ENCODE measurements at regions not wholly inside any gene's neighbourhood (a gene's known extent, or its start where the extent isn't known, plus 50 kb on each side); places are given as distances from the start of the nearest gene placed in this dataset.

GRCh38 chr10:2128991-2129390 is 391.7 kb upstream of the ADARB2 start:
- no peak for DNase-seq

- DNase-seq = no peak
Observed at GRCh38 chr10:2124135-2124534, 386.8 kb upstream of the ADARB2 start.

GRCh38 chr10:2122431-2123124 is 385.3 kb upstream of the ADARB2 start:
- no peak for DNase-seq

- no peak for DNase-seq
Observed at GRCh38 chr10:2121929-2122328, 384.6 kb upstream of the ADARB2 start.

GRCh38 chr10:2121315-2121714 is 384.0 kb upstream of the ADARB2 start:
- DNase-seq = no peak

- DNase-seq = no peak
Observed at GRCh38 chr10:2120746-2121145, 383.4 kb upstream of the ADARB2 start.

GRCh38 chr10:2119316-2119715 is 382.0 kb upstream of the ADARB2 start:
- no peak for DNase-seq

GRCh38 chr10:2118201-2118600 is 380.9 kb upstream of the ADARB2 start:
- DNase-seq = no peak

- DNase-seq = no peak
Observed at GRCh38 chr10:2117641-2118040, 380.3 kb upstream of the ADARB2 start.

- no peak for DNase-seq
Observed at GRCh38 chr10:2111965-2112364, 374.6 kb upstream of the ADARB2 start.

GRCh38 chr10:2108496-2108895 is 371.2 kb upstream of the ADARB2 start:
- no peak for DNase-seq

- DNase-seq = no peak
Observed at GRCh38 chr10:2106641-2107040, 369.3 kb upstream of the ADARB2 start.

- no peak for DNase-seq
Observed at GRCh38 chr10:2099321-2099720, 362.0 kb upstream of the ADARB2 start.

GRCh38 chr10:2097937-2098336 is 360.6 kb upstream of the ADARB2 start:
- no peak for DNase-seq

GRCh38 chr10:2094171-2094570 is 356.8 kb upstream of the ADARB2 start:
- DNase-seq = no peak

GRCh38 chr10:2083591-2083990 is 346.3 kb upstream of the ADARB2 start:
- DNase-seq = no peak

GRCh38 chr10:2081501-2081900 is 344.2 kb upstream of the ADARB2 start:
- no peak for DNase-seq

- no peak for DNase-seq
Observed at GRCh38 chr10:2079603-2080078, 342.3 kb upstream of the ADARB2 start.

- DNase-seq = no peak
Observed at GRCh38 chr10:2077231-2077630, 339.9 kb upstream of the ADARB2 start.

- no peak for DNase-seq
Observed at GRCh38 chr10:2076528-2076927, 339.2 kb upstream of the ADARB2 start.

- DNase-seq = no peak
Observed at GRCh38 chr10:2067015-2067414, 329.7 kb upstream of the ADARB2 start.

- DNase-seq = no peak
Observed at GRCh38 chr10:2054728-2055127, 317.4 kb upstream of the ADARB2 start.

GRCh38 chr10:2053805-2054204 is 316.5 kb upstream of the ADARB2 start:
- no peak for DNase-seq

- DNase-seq = no peak
Observed at GRCh38 chr10:2051108-2051507, 313.8 kb upstream of the ADARB2 start.

GRCh38 chr10:2049560-2049959 is 312.2 kb upstream of the ADARB2 start:
- no peak for DNase-seq

All from CD4-positive, alpha-beta T cell treated with Interleukin-10 for 1 hour (primary cell).